ENCODE measurements at regions not wholly inside any gene's neighbourhood (a gene's known extent, or its start where the extent isn't known, plus 50 kb on each side); places are given as distances from the start of the nearest gene placed in this dataset.
A peak's percentile ranks its signal among the peaks of the same experiment; 100 is the strongest.

- Histone ChIP-seq H3K9me3 (replicated peaks; ENCODE audit: low read length) (no peaks in the 10 kb centered on the region), H3K9ac (ENCODE audit: low read depth, low read length) (no peak overlapping the region), H3K4me2 (ENCODE audit: low read length) (no peak overlapping the region), H3K27me3 (ENCODE audit: control insufficient read depth, insufficient read depth, low read length) (no peaks in the 10 kb centered on the region), H3K4me1 (ENCODE audit: control insufficient read depth, insufficient read depth, low read length) (peaks cover 30% of the 10 kb centered on the region), H3K36me3 (ENCODE audit: insufficient read depth, low read length) (no peaks in the 10 kb centered on the region), H3K4me3 (ENCODE audit: low read length) (no peak overlapping the region)
Observed at GRCh38 chr1:209046935-209047334, 536.6 kb upstream of the CAMK1G start.

GRCh38 chr1:209048941-209049669 is 534.4 kb upstream of the CAMK1G start:
- Histone ChIP-seq H3K4me2 (ENCODE audit: low read length) (peak overlapping the region; percentile 11), H3K4me1 (ENCODE audit: control insufficient read depth, insufficient read depth, low read length) (peaks cover 30% of the 10 kb centered on the region)

GRCh38 chr1:209051570-209051969 is 531.9 kb upstream of the CAMK1G start:
- Histone ChIP-seq H3K4me3 (ENCODE audit: low read length) (no peak overlapping the region), H3K36me3 (ENCODE audit: insufficient read depth, low read length) (no peaks in the 10 kb centered on the region), H3K4me1 (ENCODE audit: control insufficient read depth, insufficient read depth, low read length) (peaks cover 20% of the 10 kb centered on the region), H3K9ac (ENCODE audit: low read depth, low read length) (no peak overlapping the region), H3K9me3 (replicated peaks; ENCODE audit: low read length) (no peaks in the 10 kb centered on the region), H3K4me2 (ENCODE audit: low read length) (no peak overlapping the region), H3K27me3 (ENCODE audit: control insufficient read depth, insufficient read depth, low read length) (no peaks in the 10 kb centered on the region)

More at GRCh38 chr1:209048941-209049669, 534.4 kb upstream of the CAMK1G start:
- no peaks in the 10 kb centered on the region for H3K36me3 ChIP-seq (ENCODE audit: insufficient read depth, low read length)
- H3K4me3 ChIP-seq (ENCODE audit: low read length), result no peak overlapping the region
- H3K27me3 ChIP-seq (ENCODE audit: control insufficient read depth, insufficient read depth, low read length), result no peaks in the 10 kb centered on the region
- H3K9me3 ChIP-seq (replicated peaks; ENCODE audit: low read length), result no peaks in the 10 kb centered on the region
- peak overlapping the region; percentile 2 for H3K9ac ChIP-seq (ENCODE audit: low read depth, low read length)

- no peaks in the 10 kb centered on the region for H3K36me3 ChIP-seq (ENCODE audit: insufficient read depth, low read length)
- H3K27me3 ChIP-seq (ENCODE audit: control insufficient read depth, insufficient read depth, low read length), result no peaks in the 10 kb centered on the region
- no peak overlapping the region for H3K9ac ChIP-seq (ENCODE audit: low read depth, low read length)
- peaks cover 13% of the 10 kb centered on the region for H3K4me1 ChIP-seq (ENCODE audit: control insufficient read depth, insufficient read depth, low read length)
- H3K9me3 ChIP-seq (replicated peaks; ENCODE audit: low read length), result no peaks in the 10 kb centered on the region
- H3K4me3 ChIP-seq (ENCODE audit: low read length), result no peak overlapping the region
- no peak overlapping the region for H3K4me2 ChIP-seq (ENCODE audit: low read length)
Observed at GRCh38 chr1:209053587-209053986, 529.9 kb upstream of the CAMK1G start.

GRCh38 chr1:209057083-209057482 is 526.4 kb upstream of the CAMK1G start:
- Histone ChIP-seq H3K9me3 (replicated peaks; ENCODE audit: low read length) (no peaks in the 10 kb centered on the region), H3K4me1 (ENCODE audit: control insufficient read depth, insufficient read depth, low read length) (no peaks in the 10 kb centered on the region), H3K36me3 (ENCODE audit: insufficient read depth, low read length) (no peaks in the 10 kb centered on the region), H3K4me3 (ENCODE audit: low read length) (no peak overlapping the region), H3K9ac (ENCODE audit: low read depth, low read length) (no peak overlapping the region), H3K4me2 (ENCODE audit: low read length) (no peak overlapping the region), H3K27me3 (ENCODE audit: control insufficient read depth, insufficient read depth, low read length) (no peaks in the 10 kb centered on the region)

- no peaks in the 10 kb centered on the region for H3K4me1 ChIP-seq (ENCODE audit: control insufficient read depth, insufficient read depth, low read length)
- H3K36me3 ChIP-seq (ENCODE audit: insufficient read depth, low read length), result no peaks in the 10 kb centered on the region
- H3K4me3 ChIP-seq (ENCODE audit: low read length), result no peak overlapping the region
- H3K4me2 ChIP-seq (ENCODE audit: low read length), result no peak overlapping the region
- no peaks in the 10 kb centered on the region for H3K9me3 ChIP-seq (replicated peaks; ENCODE audit: low read length)
- no peak overlapping the region for H3K9ac ChIP-seq (ENCODE audit: low read depth, low read length)
- no peaks in the 10 kb centered on the region for H3K27me3 ChIP-seq (ENCODE audit: control insufficient read depth, insufficient read depth, low read length)
Observed at GRCh38 chr1:209057901-209058300, 525.6 kb upstream of the CAMK1G start.

GRCh38 chr1:209059376-209059775 is 524.1 kb upstream of the CAMK1G start:
- H3K4me1 ChIP-seq (ENCODE audit: control insufficient read depth, insufficient read depth, low read length), result no peaks in the 10 kb centered on the region

GRCh38 chr1:209059981-209060380 is 523.5 kb upstream of the CAMK1G start:
- no peaks in the 10 kb centered on the region for H3K4me1 ChIP-seq (ENCODE audit: control insufficient read depth, insufficient read depth, low read length)
- no peak overlapping the region for H3K4me3 ChIP-seq (ENCODE audit: low read length)
- H3K36me3 ChIP-seq (ENCODE audit: insufficient read depth, low read length), result no peaks in the 10 kb centered on the region
- H3K4me2 ChIP-seq (ENCODE audit: low read length), result no peak overlapping the region
- no peak overlapping the region for H3K9ac ChIP-seq (ENCODE audit: low read depth, low read length)
- no peaks in the 10 kb centered on the region for H3K27me3 ChIP-seq (ENCODE audit: control insufficient read depth, insufficient read depth, low read length)
- H3K9me3 ChIP-seq (replicated peaks; ENCODE audit: low read length), result no peaks in the 10 kb centered on the region

More at GRCh38 chr1:209059376-209059775, 524.1 kb upstream of the CAMK1G start:
- Histone ChIP-seq H3K4me3 (ENCODE audit: low read length) (no peak overlapping the region), H3K9ac (ENCODE audit: low read depth, low read length) (no peak overlapping the region), H3K36me3 (ENCODE audit: insufficient read depth, low read length) (no peaks in the 10 kb centered on the region), H3K27me3 (ENCODE audit: control insufficient read depth, insufficient read depth, low read length) (no peaks in the 10 kb centered on the region), H3K9me3 (replicated peaks; ENCODE audit: low read length) (no peaks in the 10 kb centered on the region), H3K4me2 (ENCODE audit: low read length) (no peak overlapping the region)

GRCh38 chr1:209062081-209062620 is 521.4 kb upstream of the CAMK1G start:
- Histone ChIP-seq H3K27me3 (ENCODE audit: control insufficient read depth, insufficient read depth, low read length) (no peaks in the 10 kb centered on the region), H3K4me2 (ENCODE audit: low read length) (no peak overlapping the region), H3K9me3 (replicated peaks; ENCODE audit: low read length) (no peaks in the 10 kb centered on the region), H3K4me1 (ENCODE audit: control insufficient read depth, insufficient read depth, low read length) (no peaks in the 10 kb centered on the region), H3K4me3 (ENCODE audit: low read length) (no peak overlapping the region), H3K9ac (ENCODE audit: low read depth, low read length) (no peak overlapping the region), H3K36me3 (ENCODE audit: insufficient read depth, low read length) (no peaks in the 10 kb centered on the region)

- no peak overlapping the region for H3K4me3 ChIP-seq (ENCODE audit: low read length)
- no peaks in the 10 kb centered on the region for H3K4me1 ChIP-seq (ENCODE audit: control insufficient read depth, insufficient read depth, low read length)
- H3K4me2 ChIP-seq (ENCODE audit: low read length), result no peak overlapping the region
- no peaks in the 10 kb centered on the region for H3K36me3 ChIP-seq (ENCODE audit: insufficient read depth, low read length)
- H3K27me3 ChIP-seq (ENCODE audit: control insufficient read depth, insufficient read depth, low read length), result no peaks in the 10 kb centered on the region
- H3K9me3 ChIP-seq (replicated peaks; ENCODE audit: low read length), result no peaks in the 10 kb centered on the region
- H3K9ac ChIP-seq (ENCODE audit: low read depth, low read length), result no peak overlapping the region
Observed at GRCh38 chr1:209062863-209063262, 520.7 kb upstream of the CAMK1G start.

- Histone ChIP-seq H3K9ac (ENCODE audit: low read depth, low read length) (no peak overlapping the region), H3K4me3 (ENCODE audit: low read length) (no peak overlapping the region), H3K4me1 (ENCODE audit: control insufficient read depth, insufficient read depth, low read length) (no peaks in the 10 kb centered on the region), H3K36me3 (ENCODE audit: insufficient read depth, low read length) (no peaks in the 10 kb centered on the region), H3K4me2 (ENCODE audit: low read length) (no peak overlapping the region), H3K27me3 (ENCODE audit: control insufficient read depth, insufficient read depth, low read length) (no peaks in the 10 kb centered on the region), H3K9me3 (replicated peaks; ENCODE audit: low read length) (no peaks in the 10 kb centered on the region)
Observed at GRCh38 chr1:209063767-209064659, 519.5 kb upstream of the CAMK1G start.
